HG03432 (cell line): ENCODE measurements at regions not wholly inside any gene's neighbourhood (a gene's known extent, or its start where the extent isn't known, plus 50 kb on each side); places are given as distances from the start of the nearest gene placed in this dataset.

Source experiments
- ATAC-seq: cut with Tn5 transposase; IDR thresholded peaks from one replicate; pipeline ENCODE4 v1.9.1; 2021; ENCODE audit warnings: mild to moderate bottlenecking, moderate library complexity; ENCODE audit not compliant: unreplicated experiment

DNA sequence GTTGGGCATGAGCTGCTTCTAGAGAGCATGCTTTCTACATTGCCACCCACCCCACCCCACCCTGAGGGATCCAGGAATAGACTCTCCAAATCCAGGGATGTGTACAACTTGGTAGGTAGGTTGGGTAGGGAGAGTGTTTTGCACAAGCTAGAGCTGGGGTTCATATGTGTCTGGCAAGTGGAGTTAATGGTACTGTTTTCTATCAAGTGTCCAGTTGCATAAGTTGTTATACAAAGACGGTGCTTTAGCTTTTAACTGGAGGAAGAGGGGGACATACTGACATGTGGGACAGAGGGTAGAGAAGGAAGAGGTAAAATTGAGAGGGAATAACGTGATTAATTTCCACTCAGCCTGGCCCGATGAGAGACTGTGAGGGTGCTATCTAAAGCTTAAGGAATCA lies 51.0 kb upstream of the TNC start:
- ATAC-seq, result no peak

DNA sequence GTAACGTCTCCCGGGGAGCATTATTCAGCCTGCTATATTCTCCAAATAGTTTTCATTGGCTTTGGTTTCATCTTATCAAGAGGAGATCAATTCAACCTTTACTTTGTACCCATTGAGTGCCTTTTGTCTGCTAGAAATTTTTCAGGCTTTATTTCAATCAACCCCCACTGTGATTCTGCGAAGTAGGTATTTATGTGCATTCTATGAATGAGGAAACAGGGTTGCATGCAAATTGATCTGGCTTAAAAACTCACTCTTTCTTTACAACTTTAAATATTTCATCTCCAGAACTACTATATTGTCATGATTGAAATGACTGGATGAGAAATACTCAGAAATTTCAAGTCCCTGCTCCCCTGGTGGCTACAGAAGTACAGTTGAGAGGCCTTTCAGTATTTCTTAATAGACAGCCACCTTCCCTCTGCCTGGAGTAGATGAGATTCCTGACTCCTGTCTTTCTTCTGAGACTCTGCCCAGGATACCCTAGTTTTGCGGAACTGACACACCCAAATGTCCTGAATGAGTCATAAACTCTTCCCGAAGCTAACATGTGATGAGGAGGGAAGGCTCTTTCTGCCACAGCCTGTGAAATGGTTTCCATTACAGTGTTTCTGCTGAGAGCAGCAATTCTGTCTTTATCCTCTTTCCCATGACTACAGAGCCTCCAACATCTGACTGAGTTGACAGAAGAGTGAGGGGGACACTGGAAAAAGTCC lies 52.6 kb upstream of the TNC start:
- ATAC-seq, result no peak

DNA sequence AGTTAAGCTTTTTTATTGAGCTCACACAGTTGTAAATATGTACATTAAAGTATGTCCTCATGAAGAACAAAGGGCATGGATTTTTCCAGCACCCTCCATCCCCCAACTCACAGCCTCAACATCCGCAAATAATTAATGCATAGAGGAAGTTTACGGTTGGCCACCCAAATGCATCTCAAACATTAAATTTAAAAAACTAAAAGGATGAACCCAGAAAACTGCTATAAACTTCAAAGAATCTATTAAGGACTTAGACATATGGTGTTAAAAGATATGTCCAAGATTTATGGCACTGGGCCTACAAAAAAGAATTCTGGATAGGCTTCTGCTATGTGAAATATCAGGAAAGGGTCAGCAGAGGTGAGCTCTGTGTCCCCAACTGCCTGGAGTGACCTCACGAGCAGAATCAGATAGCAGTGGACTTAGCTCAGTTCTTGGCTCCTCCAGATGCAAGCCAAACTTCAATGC lies 54.0 kb upstream of the TNC start:
- ATAC-seq, result no peak

DNA sequence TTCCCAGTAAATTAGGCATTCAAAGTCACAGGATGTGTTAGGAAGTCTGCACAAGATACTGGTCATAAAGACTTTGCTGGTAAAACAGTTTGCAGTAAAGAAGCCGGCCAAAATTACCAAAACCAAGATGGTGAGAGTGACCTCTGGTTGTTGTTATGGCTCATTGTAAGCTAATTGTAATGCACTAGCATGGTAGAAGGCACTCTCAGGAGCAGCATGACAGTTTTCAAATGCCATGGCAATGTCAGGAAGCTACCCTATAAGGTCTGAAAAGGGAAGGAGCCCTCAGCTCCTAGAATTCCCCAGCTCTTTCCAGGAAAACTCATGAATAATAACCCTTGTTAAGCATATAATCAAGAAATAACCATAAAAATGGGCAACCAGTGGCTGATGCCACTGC lies 64.3 kb upstream of the TNC start:
- ATAC-seq, result no peak

DNA sequence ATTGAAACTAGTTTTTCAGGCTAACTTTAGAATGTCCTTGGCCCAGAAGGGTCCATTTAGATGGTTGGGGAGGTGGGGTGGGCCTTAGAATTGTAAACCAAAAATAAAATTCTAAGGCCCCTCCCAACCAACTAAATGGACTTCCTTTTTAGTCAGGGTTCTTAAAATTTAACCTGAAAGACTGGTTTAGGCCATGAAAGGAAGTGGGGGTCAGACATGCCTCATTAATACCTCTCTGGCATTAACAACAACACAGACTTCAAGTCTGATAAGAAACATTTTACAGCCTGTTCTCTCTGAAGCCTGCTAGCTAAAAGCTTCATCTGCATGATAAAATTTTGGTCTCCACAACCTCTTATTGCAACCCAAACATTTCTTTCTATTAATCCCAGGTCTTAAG lies 65.5 kb upstream of the TNC start:
- no peak for ATAC-seq

DNA sequence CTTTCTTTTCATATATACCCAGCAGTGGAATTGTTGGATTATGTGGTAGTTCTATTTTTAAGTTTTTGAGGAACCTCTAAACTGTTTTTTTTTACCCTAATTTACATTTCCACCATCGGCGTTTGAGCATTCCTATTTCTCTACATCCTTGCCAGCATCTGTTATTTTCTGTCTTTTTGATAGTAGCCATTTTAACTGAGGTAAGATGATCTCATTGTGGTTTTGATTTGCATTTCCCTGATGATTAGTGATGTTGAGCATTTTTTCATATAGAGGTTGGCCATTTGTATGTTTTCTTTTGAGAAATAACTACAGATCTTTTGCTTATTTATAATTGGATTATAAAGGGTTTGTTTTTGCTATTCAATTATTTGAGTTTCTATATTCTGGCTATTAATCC lies 71.7 kb upstream of the TNC start:
- no peak for ATAC-seq

DNA sequence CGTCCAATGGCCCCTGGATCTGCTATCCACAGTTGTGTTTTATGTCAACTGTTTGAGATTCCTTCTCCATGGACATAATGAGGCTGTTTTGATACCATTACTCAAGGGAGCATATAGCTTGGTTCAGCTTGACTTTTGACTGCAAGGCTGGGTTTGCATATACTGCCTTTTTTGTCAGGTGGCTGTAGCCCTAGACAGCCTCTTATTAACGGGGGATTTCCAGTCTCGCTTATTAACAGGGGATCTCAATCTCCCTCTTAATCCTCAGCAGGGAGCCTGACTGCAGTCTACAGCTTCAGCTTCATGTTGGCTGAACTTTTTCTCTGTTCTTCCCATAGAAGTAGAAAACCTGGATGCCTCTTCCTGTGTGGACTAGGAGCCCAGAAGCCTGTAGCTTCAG lies 73.7 kb upstream of the TNC start:
- no peak for ATAC-seq

DNA sequence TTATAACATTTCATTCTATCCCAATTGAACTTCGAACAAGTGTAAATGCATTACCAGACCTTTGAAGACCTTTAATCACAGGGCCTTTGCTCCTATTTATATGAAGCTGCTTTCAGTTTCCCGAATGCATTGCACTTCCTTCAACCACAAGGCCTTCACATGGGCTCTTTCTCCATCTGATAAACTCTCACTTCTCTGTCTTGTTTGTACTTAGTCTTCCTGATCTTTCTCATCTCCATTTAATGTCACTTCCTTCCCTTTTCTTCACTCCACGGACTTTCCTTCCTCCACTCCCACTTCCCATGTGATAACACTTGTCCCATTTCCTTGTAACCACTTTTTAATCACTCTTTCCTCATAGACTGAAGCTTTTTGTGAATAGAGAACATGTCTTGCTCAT lies 74.3 kb upstream of the TNC start:
- no peak for ATAC-seq

DNA sequence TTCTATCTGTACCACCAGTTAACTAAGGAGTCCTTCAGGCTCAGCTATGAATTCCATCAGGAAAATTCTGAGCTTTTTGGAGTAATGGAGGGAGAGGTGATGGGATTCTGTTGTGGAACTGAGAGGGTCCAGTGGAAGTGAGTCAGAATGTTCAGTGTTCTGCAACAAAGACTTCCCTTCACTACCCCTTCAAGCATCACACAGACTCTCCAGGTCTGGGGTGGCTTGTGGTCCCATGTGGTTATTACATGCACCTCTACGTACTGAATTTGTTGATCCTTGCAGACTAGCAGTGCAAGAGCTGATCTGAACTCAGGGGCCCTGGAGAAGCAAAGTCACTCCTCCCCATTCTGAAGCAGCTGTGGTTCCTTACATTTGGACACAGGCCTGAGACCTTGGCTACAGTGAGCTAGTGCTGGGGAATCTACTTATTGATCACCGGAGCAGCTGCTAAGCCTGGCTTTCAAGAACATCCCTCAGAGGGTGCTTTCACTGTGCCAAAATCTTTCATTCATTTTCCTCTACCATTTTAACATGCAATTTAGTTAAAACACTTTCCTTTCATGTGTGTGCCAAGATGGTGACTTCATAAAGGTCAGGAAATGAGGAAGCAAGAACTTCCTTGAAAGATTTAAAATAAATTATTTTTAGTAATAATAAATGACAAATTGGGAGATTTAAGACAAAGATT lies 75.0 kb upstream of the TNC start:
- no peak for ATAC-seq

DNA sequence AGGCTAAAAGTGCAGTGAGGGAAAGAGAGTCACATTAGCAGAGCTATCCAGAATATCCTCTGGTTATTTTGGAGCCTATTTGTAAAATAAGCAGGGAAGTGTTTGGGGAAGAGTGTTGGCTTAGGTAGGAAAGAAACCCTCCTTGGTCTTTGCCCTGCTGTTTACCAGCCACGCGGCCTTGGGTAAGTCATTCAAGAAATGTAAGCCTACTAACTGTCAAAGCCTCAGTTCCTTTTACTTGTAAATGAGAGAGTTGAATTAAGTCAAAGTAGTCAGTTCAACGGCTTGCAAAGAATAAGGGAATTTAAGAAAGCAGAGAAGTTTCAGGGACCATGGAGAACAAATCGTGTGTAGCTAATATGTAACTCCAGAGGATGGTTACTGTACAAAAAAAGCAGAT lies 75.8 kb upstream of the TNC start:
- no peak for ATAC-seq

DNA sequence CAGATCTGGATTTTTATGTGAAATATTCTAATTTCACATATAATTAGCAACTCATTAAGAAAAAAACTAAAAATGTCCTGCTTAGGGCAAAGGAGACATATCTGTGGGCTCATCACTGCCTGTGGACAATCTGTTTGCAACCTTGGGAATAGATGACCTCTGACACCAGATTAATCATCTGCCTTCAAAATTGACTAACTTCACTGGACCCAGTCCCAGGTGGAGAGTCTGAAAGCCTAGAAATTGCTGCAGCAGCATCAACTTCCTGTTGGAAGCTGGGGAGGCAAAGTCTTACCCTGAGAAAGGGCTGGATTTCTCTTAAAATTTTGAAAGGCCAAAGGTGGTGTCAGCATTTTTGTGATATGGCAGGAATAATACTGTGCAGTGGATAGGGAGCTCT lies 76.3 kb upstream of the TNC start:
- no peak for ATAC-seq

DNA sequence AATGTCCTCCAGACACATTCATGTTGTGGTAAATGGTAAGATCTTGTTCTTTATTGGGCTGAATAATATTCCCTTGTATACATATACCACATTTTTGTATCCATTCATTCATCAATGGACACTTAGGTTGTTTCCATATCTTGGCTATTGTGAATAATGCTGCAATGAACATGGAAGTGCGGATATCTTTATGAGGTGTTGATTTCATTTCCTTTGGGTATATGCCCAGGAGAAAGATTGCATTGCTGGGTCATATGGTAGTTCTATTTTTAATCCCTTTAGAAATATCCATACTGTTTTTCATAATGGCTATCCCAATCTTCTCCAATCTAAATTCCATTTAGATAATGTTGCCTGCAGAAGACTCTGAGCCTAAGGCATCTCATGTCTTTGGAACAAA lies 78.0 kb upstream of the TNC start:
- ATAC-seq, result no peak

DNA sequence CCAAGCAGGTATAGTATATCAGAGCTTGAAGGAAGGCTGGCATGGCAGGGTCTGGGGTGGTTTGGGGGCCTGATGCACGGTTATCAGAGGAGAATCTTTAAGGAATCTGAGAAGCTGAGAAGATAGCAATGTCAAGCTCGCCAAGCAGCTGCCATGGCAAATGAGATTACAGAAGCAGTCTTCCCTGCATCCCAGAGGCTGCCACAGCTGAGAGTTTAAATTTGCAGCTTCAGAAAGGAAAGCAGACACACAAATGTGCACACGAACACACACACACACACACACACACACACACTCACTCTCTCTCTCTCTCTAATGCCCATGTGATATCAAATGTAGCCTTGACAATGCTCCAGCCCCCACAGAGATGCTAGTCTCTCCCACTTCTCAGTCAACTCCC lies 79.0 kb upstream of the TNC start:
- ATAC-seq, result no peak

DNA sequence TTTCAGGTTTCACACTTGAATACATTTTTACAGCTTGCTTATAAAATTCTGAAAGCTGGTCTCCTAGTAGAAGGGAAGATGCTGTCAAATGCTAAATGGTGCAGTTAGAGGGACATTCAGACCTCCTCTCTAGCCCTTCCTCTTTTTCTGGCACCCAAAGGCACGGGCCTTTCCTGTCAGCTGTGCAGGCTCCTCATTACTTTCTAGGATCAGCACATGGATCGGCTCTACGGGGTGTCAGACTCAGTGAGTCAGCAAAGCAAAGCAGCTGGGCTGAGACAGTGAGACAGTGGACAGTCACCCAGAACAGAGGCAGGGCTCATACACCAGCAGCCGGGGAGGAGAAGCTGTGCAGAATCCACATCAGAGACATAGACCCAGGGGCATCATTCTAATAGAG lies 80.0 kb upstream of the TNC start:
- ATAC-seq, result no peak

DNA sequence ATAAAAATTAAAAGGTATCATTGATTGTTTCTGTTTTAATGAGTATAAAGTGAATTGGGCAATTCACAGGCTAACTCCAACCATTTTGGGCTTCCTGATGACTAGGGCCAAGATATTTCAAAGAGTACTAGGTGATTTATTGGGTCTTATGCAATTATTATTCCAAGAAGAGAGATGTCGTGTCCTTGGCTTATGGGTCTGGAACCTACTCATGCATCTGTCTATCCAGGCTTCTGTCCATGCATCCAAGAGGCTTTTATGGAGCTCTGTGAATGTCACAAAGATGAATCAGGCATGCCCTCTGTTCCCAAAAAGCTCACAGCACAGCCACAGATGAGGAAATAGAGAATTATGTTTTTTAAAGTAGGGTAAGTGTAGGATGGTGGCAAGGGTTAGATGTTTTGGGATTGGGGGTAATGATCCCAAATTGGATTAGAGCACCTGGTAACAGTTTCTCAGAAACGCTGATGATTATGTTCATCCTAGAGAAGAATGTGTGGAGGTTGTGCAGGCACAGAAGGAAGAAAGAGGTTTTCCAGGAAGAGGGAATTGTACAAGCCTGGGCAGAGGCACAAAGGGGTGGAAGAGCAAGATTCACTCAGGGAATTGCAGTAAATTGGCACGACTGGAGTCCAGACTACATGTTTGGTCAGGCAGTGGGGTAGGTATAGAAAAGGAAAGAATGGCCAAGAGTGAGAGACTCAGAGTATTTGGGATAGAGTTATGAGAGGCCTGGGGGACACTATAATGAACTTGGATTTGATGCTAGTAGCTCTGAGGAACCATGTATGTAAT lies 83.0 kb upstream of the TNC start:
- no peak for ATAC-seq

DNA sequence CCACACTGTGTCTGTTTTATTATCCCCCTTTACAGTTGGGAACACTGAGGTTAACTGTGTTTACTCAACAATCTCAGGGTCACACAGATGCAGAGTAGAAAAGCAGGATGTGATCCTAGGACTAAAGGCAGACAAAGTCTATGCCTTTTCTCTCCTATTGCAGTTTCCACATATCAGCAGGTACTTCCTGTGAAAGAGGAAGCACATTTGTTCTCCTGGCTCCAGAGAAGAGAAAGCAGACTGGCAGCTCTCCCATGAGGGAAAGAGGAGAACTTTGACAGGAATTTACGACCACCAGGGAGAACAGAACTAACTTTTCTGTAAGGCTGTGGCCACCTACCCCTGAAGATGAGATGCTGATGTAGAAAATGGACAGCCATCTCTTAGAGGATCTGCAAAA lies 84.2 kb upstream of the TNC start:
- no peak for ATAC-seq

DNA sequence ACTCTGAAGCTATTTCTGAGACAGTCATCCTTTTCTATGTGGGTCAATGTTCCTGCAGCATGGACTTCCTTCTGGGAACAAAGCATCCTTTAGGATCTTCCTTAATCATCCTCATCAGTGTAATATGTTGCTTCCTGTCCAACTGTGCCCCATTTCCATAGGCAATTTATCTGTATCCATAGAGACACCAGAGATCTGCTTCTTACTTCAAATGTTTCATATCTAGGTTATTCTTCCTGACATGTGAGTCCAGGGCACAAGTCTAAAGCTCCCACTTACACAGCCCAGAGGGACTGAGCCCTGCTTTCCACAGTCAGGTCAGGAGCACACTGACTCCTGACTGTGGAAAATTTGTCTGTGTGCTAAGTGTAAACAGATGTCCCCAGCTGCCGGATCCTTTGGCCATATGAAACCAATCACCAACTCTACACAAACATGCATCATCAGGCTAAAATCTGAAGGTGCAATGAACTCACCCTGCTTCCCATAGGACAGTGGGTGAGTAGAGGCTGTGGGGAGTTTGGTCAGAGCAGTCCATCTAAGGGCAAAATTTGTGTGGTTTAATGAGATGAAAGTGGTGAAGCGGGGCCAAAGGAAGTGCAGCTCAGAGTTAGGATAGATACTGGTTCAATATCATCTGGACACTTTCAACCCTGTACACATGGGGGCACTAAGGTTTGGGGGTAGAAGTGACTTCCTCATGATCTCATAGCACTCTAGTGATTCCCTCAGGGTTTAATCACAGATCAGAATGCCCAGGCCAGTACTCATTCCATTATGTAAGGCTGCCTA lies 85.2 kb upstream of the TNC start:
- no peak for ATAC-seq

DNA sequence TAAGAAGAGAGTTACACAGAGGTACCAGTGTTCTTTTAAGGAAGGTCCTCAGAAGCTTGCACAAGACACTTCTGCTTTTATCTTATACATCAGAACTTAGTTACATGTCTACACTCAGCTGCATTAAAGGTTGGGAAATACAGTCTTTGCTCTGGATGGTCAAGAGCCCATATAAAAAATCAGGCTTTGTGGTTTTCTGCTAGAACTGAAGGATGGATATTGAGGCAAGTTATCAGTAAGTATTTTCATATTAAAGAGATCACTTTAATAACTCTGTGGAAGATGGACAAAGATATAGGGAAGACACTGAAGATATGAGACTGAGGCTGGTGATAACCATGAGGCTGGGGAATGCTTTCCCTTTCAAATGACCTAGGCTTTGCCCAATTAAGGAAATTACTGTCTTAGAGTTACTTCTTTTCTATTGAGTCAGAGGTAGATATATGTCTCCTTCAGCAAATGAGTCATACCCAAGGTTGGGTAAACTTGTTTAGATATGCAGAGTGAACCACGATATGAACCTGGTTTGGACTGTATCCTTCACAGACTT lies 87.0 kb upstream of the TNC start:
- peak; percentile 61 for ATAC-seq

DNA sequence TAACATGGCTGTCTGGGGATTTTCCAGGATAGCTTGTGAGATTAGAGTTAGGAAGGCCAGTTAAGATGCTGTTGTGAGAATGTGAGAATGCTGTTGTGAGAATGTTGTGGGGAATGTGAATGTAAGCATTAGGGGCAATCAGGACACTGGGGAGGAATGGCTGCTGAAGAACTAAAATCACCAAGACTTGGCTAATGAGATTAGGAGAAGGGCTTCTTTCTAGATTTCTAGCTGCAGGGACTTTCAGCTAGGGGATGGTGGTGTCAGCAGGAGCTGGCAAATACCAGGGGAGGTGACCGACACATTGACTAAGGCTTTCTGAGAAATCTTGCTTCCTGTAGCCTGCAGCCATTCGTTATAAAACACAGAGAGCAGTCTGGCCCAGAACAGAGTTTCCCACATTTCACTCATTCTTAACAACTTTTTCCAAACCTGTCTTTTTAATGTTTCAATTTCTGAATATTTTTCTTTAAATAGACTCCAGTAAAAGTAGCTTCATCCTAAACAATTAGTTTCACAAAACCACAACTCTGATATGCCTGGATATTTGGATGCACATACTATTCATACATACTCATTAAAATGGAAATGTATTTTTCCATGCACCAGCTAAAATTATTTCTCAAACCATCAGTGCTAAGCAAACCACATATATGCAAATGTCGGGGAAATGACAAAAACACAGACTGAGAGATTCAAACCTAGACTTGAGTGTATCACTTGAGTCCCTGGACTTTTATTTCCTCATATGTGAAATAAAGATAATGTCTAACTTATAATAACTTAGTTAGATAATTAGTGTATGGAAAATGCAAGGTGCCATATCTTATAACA lies 89.3 kb upstream of the TNC start:
- ATAC-seq, result peak; percentile 48

DNA sequence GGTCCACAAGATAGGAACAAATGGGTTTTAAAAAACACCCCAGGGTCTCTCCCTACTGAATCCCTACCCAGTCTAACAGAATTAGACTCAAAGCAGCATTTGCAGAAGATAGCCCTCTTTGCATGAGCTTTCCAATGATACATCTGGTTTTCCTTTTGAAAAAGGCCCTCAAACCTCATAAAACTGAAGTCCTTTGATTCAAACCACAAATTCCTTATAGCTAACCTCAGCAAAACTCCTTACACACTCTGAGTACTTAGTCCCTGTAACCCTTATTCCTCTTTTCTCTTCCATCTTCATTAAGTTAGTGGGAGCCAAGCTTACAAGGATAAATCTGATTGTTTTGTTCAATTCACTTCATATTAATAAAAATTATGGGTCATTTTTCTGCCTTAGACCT lies 90.5 kb upstream of the TNC start:
- no peak for ATAC-seq
